Panc1 (cell line): ENCODE measurements at regions not wholly inside any gene's neighbourhood (a gene's known extent, or its start where the extent isn't known, plus 50 kb on each side); places are given as distances from the start of the nearest gene placed in this dataset.

Experiments
- ATAC-seq: fragments of 200-7000 bp; cut with Tn5 transposase; 2 replicates; pipeline ENCODE4 v1.9.1; 2020; ENCODE audit warnings: mild to moderate bottlenecking, moderate library complexity
- BruUV-seq: library from RNA; stranded (reverse); fragments of 400-500 nt; replicated peaks from 2 replicates; lab custom pipeline; 2021; lab: Mats Ljungman, UMichigan
- CTCF ChIA-PET: fragments of 300-600 bp; sonication (Branson Sonifier 250); formaldehyde crosslinking; loops from one replicate; lab custom pipeline; 2022; ENCODE audit warnings: antibody characterized with exemption; lab: Charles Lee
- POLR2A ChIA-PET: fragments of 300-600 bp; sonication (Branson Sonifier 250); formaldehyde crosslinking; loops from one replicate; lab custom pipeline; 2022; ENCODE audit warnings: antibody characterized with exemption; lab: Charles Lee
- DNase-seq: peaks from one replicate; pipeline ENCODE4 v3.0.0-alpha.2; 2010; ENCODE audit warnings: low read depth, low spot score
- H3K27ac ChIP-seq: 2 replicates; pipeline ENCODE4 v1.5.1; 2011; ENCODE audit warnings: mild to moderate bottlenecking, low read length, inconsistent platforms
- H3K27me3 ChIP-seq: fragments of 200-500 bp; sonication (Bioruptor generic); 2 replicates; pipeline ENCODE4 v1.6.0; 2014; ENCODE audit warnings: low read length, inconsistent platforms; ENCODE audit not compliant: control insufficient read depth, insufficient read depth
- H3K36me3 ChIP-seq: fragments of 200-500 bp; sonication (Bioruptor generic); 2 replicates; pipeline ENCODE4 v1.5.1; 2014; ENCODE audit warnings: inconsistent platforms, mild to moderate bottlenecking, low read length, moderate library complexity; ENCODE audit not compliant: control insufficient read depth, insufficient read depth
- H3K4me1 ChIP-seq: 2 replicates; pipeline ENCODE4 v1.5.1; 2011; ENCODE audit warnings: inconsistent platforms, mild to moderate bottlenecking, low read length, moderate library complexity; ENCODE audit not compliant: control insufficient read depth, insufficient read depth
- H3K4me3 ChIP-seq, 2 experiments: 2 replicates each; pipeline ENCODE4 v1.5.1; 2011 to 2012; ENCODE audit warnings: low read depth in 2 of 2, low read length in 2 of 2, mild to moderate bottlenecking in 2 of 2, inconsistent platforms in 1 of 2, moderate library complexity in 1 of 2
- H3K9me3 ChIP-seq: fragments of 200-500 bp; sonication (Bioruptor generic); 2 replicates; pipeline ENCODE4 v1.5.1; 2014; ENCODE audit warnings: low read depth, mild to moderate bottlenecking, inconsistent platforms, low read length, moderate library complexity; ENCODE audit not compliant: control insufficient read depth, insufficient read depth
- POLR2AphosphoS5 ChIP-seq: IDR thresholded peaks from 2 replicates; pipeline ENCODE4 v1.6.1; 2012; ENCODE audit warnings: mild to moderate bottlenecking, low read depth, low read length, moderate library complexity
- SIN3A ChIP-seq: IDR thresholded peaks from 2 replicates; pipeline ENCODE4 v1.6.1; 2012; ENCODE audit warnings: low read depth, mild to moderate bottlenecking, low read length, moderate library complexity, borderline replicate concordance; ENCODE audit not compliant: insufficient read depth
- TCF7L2 ChIP-seq: IDR thresholded peaks from 2 replicates; pipeline ENCODE4 v1.6.1; 2011; ENCODE audit warnings: mild to moderate bottlenecking, low read depth, low read length, inconsistent platforms
- in situ Hi-C: cut with HindIII; loops from 2 replicates; pipeline ENCODE4 v1.10.0; 2016; ENCODE audit warnings: low sequenced_read_pairs, low pct_unique_long_range_greater_than_20kb
- intact Hi-C: fragments of 100-400 bp; cut with micrococcal nuclease; formaldehyde crosslinking; loops from one replicate; pipeline ENCODE4 v1.10.0; 2022; ENCODE audit not compliant: unreplicated experiment
- TF ChIP-seq, protein P1 (sequence below), 2 experiments: IDR thresholded peaks; 2 replicates each; pipeline ENCODE4 v1.6.1; 2011 to 2012; ENCODE audit warnings: low read depth in 2 of 2, control low read depth in 1 of 2, low read length in 1 of 2, mild to moderate bottlenecking in 1 of 2, moderate library complexity in 1 of 2; ENCODE audit not compliant: insufficient read depth in 1 of 2
- TF ChIP-seq, protein P2 (sequence below): fragments of 450-650 bp; IDR thresholded peaks from 2 replicates; pipeline ENCODE4 v1.5.1; 2017; ENCODE audit warnings: mild to moderate bottlenecking

DNA sequence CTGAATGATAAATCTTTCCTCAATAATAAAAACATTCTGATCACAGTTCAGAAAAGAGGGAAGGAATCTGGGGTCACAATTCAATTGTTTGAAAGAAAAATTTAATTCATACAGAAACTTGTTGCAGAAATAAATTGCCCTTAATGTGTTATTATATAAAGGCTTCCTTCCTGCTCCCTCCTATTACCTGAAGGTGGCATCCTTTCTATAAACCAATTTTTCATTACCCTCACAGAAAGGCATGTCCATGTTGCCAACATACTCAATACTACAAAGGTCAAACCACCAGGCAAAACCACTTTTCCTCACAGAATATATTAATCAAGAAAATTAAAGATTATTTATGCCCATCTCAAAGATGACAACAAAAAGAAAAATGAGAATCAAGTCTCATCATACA, 194.3 kb upstream of the CT83 start:
- intact Hi-C loops (no loop called here), in situ Hi-C loops (no loop called here)
- Histone ChIP-seq H3K27me3 (no peaks in the 10 kb centered on the region), H3K4me3 (no peak overlapping the region), H3K9me3 (no peaks in the 10 kb centered on the region), H3K4me1 (no peaks in the 10 kb centered on the region), H3K36me3 (no peaks in the 10 kb centered on the region), H3K27ac (no peak overlapping the region)
- ATAC-seq = no peak
- DNase-seq = no peak
- TF ChIP-seq, protein P1, sequence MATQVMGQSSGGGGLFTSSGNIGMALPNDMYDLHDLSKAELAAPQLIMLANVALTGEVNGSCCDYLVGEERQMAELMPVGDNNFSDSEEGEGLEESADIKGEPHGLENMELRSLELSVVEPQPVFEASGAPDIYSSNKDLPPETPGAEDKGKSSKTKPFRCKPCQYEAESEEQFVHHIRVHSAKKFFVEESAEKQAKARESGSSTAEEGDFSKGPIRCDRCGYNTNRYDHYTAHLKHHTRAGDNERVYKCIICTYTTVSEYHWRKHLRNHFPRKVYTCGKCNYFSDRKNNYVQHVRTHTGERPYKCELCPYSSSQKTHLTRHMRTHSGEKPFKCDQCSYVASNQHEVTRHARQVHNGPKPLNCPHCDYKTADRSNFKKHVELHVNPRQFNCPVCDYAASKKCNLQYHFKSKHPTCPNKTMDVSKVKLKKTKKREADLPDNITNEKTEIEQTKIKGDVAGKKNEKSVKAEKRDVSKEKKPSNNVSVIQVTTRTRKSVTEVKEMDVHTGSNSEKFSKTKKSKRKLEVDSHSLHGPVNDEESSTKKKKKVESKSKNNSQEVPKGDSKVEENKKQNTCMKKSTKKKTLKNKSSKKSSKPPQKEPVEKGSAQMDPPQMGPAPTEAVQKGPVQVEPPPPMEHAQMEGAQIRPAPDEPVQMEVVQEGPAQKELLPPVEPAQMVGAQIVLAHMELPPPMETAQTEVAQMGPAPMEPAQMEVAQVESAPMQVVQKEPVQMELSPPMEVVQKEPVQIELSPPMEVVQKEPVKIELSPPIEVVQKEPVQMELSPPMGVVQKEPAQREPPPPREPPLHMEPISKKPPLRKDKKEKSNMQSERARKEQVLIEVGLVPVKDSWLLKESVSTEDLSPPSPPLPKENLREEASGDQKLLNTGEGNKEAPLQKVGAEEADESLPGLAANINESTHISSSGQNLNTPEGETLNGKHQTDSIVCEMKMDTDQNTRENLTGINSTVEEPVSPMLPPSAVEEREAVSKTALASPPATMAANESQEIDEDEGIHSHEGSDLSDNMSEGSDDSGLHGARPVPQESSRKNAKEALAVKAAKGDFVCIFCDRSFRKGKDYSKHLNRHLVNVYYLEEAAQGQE (IDR thresholded peaks at IDR 0.05; ENCODE audit: insufficient read depth in 1 of 2, low read depth in 2 of 2, low read length in 1 of 2) = no peak
- TF ChIP-seq, protein P2, sequence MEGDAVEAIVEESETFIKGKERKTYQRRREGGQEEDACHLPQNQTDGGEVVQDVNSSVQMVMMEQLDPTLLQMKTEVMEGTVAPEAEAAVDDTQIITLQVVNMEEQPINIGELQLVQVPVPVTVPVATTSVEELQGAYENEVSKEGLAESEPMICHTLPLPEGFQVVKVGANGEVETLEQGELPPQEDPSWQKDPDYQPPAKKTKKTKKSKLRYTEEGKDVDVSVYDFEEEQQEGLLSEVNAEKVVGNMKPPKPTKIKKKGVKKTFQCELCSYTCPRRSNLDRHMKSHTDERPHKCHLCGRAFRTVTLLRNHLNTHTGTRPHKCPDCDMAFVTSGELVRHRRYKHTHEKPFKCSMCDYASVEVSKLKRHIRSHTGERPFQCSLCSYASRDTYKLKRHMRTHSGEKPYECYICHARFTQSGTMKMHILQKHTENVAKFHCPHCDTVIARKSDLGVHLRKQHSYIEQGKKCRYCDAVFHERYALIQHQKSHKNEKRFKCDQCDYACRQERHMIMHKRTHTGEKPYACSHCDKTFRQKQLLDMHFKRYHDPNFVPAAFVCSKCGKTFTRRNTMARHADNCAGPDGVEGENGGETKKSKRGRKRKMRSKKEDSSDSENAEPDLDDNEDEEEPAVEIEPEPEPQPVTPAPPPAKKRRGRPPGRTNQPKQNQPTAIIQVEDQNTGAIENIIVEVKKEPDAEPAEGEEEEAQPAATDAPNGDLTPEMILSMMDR = no peak
- TF ChIP-seq POLR2AphosphoS5 (no peak), SIN3A (no peak), TCF7L2 (no peak)
- ChIA-PET POLR2A (no interaction called here), CTCF (no interaction called here)
- BruUV-seq = no TSS peak

DNA sequence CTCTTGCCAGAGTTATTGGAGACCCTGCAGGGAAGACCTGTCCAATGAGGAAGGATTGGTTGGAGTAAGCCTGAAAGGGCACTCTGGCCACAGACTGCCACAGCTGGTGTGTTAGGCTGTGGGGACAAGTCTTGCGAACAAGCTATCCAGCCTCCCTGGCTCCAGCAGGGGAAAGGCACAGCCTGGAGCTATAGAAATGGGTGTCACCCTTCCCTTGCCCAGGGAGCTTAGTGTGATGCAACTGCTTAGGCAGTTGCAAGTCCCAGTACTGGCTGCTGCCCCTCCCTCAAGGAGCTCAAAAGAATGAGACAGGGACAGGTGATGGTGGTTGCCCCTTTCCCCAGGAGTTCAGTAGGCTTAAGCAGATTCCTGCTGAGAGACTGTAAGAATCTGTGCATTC, 165.7 kb upstream of the CT83 start:
- intact Hi-C loops (no loop called here), in situ Hi-C loops (no loop called here)
- no peaks in the 10 kb centered on the region for H3K36me3 ChIP-seq
- no peaks in the 10 kb centered on the region for H3K4me1 ChIP-seq
- no peaks in the 10 kb centered on the region for H3K9me3 ChIP-seq
- no peak overlapping the region for H3K27ac ChIP-seq
- H3K27me3 ChIP-seq = no peaks in the 10 kb centered on the region
- CTCF ChIA-PET = no interaction called here
- no TSS peak for BruUV-seq
- ATAC-seq (no peak), DNase-seq (no peak)
- no peak overlapping the region for H3K4me3 ChIP-seq
- TF ChIP-seq SIN3A = no peak
- TF ChIP-seq, protein P1 (IDR thresholded peaks at IDR 0.05; ENCODE audit: insufficient read depth in 1 of 2, low read depth in 2 of 2, low read length in 1 of 2) = no peak
- POLR2A ChIA-PET = no interaction called here
